Fibroblast of lung (primary cell): ENCODE measurements at regions not wholly inside any gene's neighbourhood (a gene's known extent, or its start where the extent isn't known, plus 50 kb on each side); places are given as distances from the start of the nearest gene placed in this dataset.

ENCODE experiments used
- DNase-seq, 2 donors: peaks; one replicate each; pipeline versions ENCODE4 v3.0.0 to v3.0.0-alpha.2; 2010; ENCODE audit warnings: low read depth in 2 of 2
- H2AFZ ChIP-seq: 2 replicates; pipeline ENCODE4 v1.5.1; 2012; ENCODE audit warnings: low read length, control low read depth, inconsistent platforms
- H3K27ac ChIP-seq: 2 replicates; pipeline ENCODE4 v1.5.1; 2011; ENCODE audit warnings: low read length, control low read depth; ENCODE audit not compliant: insufficient read depth
- H3K27me3 ChIP-seq: 2 replicates; pipeline ENCODE4 v1.5.1; 2011; ENCODE audit warnings: mild to moderate bottlenecking, low read length; ENCODE audit not compliant: control insufficient read depth, insufficient read depth
- H3K36me3 ChIP-seq: 2 replicates; pipeline ENCODE4 v1.5.1; 2011; ENCODE audit warnings: low read length; ENCODE audit not compliant: control insufficient read depth, insufficient read depth
- H3K4me1 ChIP-seq: 2 replicates; pipeline ENCODE4 v1.5.1; 2011; ENCODE audit warnings: low read length; ENCODE audit not compliant: control insufficient read depth, insufficient read depth; ENCODE audit errors: extremely low read depth
- H3K4me2 ChIP-seq: 2 replicates; pipeline ENCODE4 v1.5.1; 2011; ENCODE audit warnings: low read length, control low read depth; ENCODE audit not compliant: insufficient read depth; ENCODE audit errors: extremely low read depth
- H3K4me3 ChIP-seq, 4 experiments: fragments of 200-600 bp in 1 of 4; sonication (generic) in 1 of 4; replicated peaks in 1 of 4; 2 replicates each; pipeline ENCODE4 v1.5.1; 2011 to 2016; ENCODE audit warnings: low read length in 4 of 4, low read depth in 3 of 4, mild to moderate bottlenecking in 3 of 4, control low read depth in 2 of 4, inconsistent platforms in 1 of 4, mixed read lengths in 1 of 4; ENCODE audit not compliant: insufficient read depth in 1 of 4; ENCODE audit errors: control extremely low read depth in 1 of 4
- H3K79me2 ChIP-seq: 2 replicates; pipeline ENCODE4 v1.5.1; 2012; ENCODE audit warnings: mild to moderate bottlenecking, low read length, inconsistent platforms; ENCODE audit not compliant: control insufficient read depth, insufficient read depth
- H3K9ac ChIP-seq: 2 replicates; pipeline ENCODE4 v1.5.1; 2011; ENCODE audit warnings: mild to moderate bottlenecking, low read length, control low read depth; ENCODE audit not compliant: insufficient read depth
- H3K9me3 ChIP-seq: 2 replicates; pipeline ENCODE4 v1.5.1; 2012; ENCODE audit warnings: low read depth, low read length; ENCODE audit not compliant: control insufficient read depth, insufficient read depth
- H4K20me1 ChIP-seq: 2 replicates; pipeline ENCODE4 v1.5.1; 2011; ENCODE audit warnings: low read length; ENCODE audit not compliant: control insufficient read depth, insufficient read depth; ENCODE audit errors: extremely low read depth
- EZH2 ChIP-seq: IDR thresholded peaks from 2 replicates; pipeline ENCODE4 v1.5.1; 2012; ENCODE audit warnings: low read length, control low read depth, mild to moderate bottlenecking; ENCODE audit errors: missing control alignments
- TF ChIP-seq, protein P1 (sequence below), 2 donors: IDR thresholded peaks in 1 of 2; conservative IDR thresholded peaks in 1 of 2; 1 replicate in 1 of 2; 2 replicates in 1 of 2; pipeline ENCODE4 v1.5.1; 2011 to 2012; ENCODE audit warnings: low read length in 2 of 2, control low read depth in 1 of 2, inconsistent platforms in 1 of 2, low read depth in 1 of 2, mild to moderate bottlenecking in 1 of 2

- no peak for TF ChIP-seq EZH2
- TF ChIP-seq, protein P1, sequence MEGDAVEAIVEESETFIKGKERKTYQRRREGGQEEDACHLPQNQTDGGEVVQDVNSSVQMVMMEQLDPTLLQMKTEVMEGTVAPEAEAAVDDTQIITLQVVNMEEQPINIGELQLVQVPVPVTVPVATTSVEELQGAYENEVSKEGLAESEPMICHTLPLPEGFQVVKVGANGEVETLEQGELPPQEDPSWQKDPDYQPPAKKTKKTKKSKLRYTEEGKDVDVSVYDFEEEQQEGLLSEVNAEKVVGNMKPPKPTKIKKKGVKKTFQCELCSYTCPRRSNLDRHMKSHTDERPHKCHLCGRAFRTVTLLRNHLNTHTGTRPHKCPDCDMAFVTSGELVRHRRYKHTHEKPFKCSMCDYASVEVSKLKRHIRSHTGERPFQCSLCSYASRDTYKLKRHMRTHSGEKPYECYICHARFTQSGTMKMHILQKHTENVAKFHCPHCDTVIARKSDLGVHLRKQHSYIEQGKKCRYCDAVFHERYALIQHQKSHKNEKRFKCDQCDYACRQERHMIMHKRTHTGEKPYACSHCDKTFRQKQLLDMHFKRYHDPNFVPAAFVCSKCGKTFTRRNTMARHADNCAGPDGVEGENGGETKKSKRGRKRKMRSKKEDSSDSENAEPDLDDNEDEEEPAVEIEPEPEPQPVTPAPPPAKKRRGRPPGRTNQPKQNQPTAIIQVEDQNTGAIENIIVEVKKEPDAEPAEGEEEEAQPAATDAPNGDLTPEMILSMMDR (conservative IDR thresholded peaks at IDR 0.05 in 1 of 2, IDR thresholded peaks at IDR 0.05 in 1 of 2; ENCODE audit: low read depth in 1 of 2, low read length in 2 of 2), result no peak
- no peak overlapping the region for H2AFZ ChIP-seq
- H3K79me2 ChIP-seq, result no peaks in the 10 kb centered on the region
Measured at GRCh38 chr1:105101261-105101660, 1351.6 kb downstream of the AMY1C start.

DNA sequence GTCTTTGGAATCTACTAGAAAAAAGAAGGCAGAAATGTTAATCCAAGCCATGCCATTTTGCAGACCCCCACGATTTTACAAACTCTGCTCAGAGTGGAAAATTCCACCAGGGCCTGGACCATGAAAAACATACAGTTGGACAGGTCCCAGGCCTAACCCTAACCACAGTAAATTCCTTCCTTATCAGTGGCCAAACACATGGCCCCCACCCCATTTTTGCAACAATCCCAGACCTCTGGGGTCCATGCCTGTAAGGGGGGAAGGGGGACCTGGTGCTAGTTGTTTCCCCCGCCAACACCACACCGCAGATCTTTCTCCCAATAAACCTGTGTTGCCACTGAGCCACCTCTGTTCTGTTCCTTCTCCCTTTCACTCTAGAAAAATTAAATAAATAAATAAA is 1352.7 kb downstream of the AMY1C start:
- TF ChIP-seq, protein P1 (conservative IDR thresholded peaks at IDR 0.05 in 1 of 2, IDR thresholded peaks at IDR 0.05 in 1 of 2; ENCODE audit: low read depth in 1 of 2, low read length in 2 of 2), result no peak
- no peak for TF ChIP-seq EZH2
- no peaks in the 10 kb centered on the region for H3K79me2 ChIP-seq
- DNase-seq, result no peak
- no peak overlapping the region for H3K4me2 ChIP-seq
- H4K20me1 ChIP-seq, result no peaks in the 10 kb centered on the region
- no peak overlapping the region for H3K27ac ChIP-seq
- H3K9me3 ChIP-seq, result no peaks in the 10 kb centered on the region
- H3K27me3 ChIP-seq, result no peaks in the 10 kb centered on the region
- H3K4me3 ChIP-seq, result no peak overlapping the region
- no peaks in the 10 kb centered on the region for H3K4me1 ChIP-seq
- no peak overlapping the region for H2AFZ ChIP-seq
- no peaks in the 10 kb centered on the region for H3K36me3 ChIP-seq
- no peak overlapping the region for H3K9ac ChIP-seq

More at GRCh38 chr1:105101261-105101660, 1351.6 kb downstream of the AMY1C start:
- Histone ChIP-seq H3K4me2 (no peak overlapping the region), H3K4me3 (no peak overlapping the region), H3K9me3 (no peaks in the 10 kb centered on the region), H3K4me1 (no peaks in the 10 kb centered on the region), H3K27me3 (no peaks in the 10 kb centered on the region), H4K20me1 (no peaks in the 10 kb centered on the region), H3K9ac (no peak overlapping the region), H3K36me3 (no peaks in the 10 kb centered on the region), H3K27ac (no peak overlapping the region)
- DNase-seq, result no peak

GRCh38 chr1:105122041-105122440 is 1372.3 kb downstream of the AMY1C start:
- Histone ChIP-seq H3K4me1 (no peaks in the 10 kb centered on the region), H3K27me3 (no peaks in the 10 kb centered on the region), H3K27ac (no peak overlapping the region), H3K4me2 (no peak overlapping the region), H3K79me2 (no peaks in the 10 kb centered on the region), H3K9ac (no peak overlapping the region), H3K36me3 (no peaks in the 10 kb centered on the region), H4K20me1 (no peaks in the 10 kb centered on the region), H2AFZ (no peak overlapping the region), H3K4me3 (no peak overlapping the region), H3K9me3 (no peaks in the 10 kb centered on the region)
- TF ChIP-seq, protein P1 (conservative IDR thresholded peaks at IDR 0.05 in 1 of 2, IDR thresholded peaks at IDR 0.05 in 1 of 2; ENCODE audit: low read depth in 1 of 2, low read length in 2 of 2), result no peak
- no peak for TF ChIP-seq EZH2
- no peak for DNase-seq
